T-helper 2 cell (primary cell): ENCODE measurements at regions not wholly inside any gene's neighbourhood (a gene's known extent, or its start where the extent isn't known, plus 50 kb on each side); places are given as distances from the start of the nearest gene placed in this dataset.

ENCODE experiments used
- DNase-seq, 5 experiments: peaks; one replicate each; pipeline versions ENCODE4 v3.0.0 to v3.0.0-alpha.2; 2012 to 2022

GRCh38 chr10:22765660-22766547, 51.5 kb upstream of the PIP4K2A start:
- no peak for DNase-seq

GRCh38 chr10:22764639-22765038, 50.3 kb upstream of the PIP4K2A start:
- DNase-seq, result no peak
